Liver (tissue), 8 donors: ENCODE measurements at regions not wholly inside any gene's neighbourhood (a gene's known extent, or its start where the extent isn't known, plus 50 kb on each side); places are given as distances from the start of the nearest gene placed in this dataset.

ENCODE experiments used
- DNase-seq: peaks from one replicate; pipeline ENCODE4 v3.0.0-alpha.2; 2017; ENCODE audit warnings: low spot score
- H3K27ac ChIP-seq, 2 donors: one replicate each; pipeline ENCODE4 v1.7.0; 2013; ENCODE audit warnings: inconsistent platforms in 2 of 2, low read length in 2 of 2, control low read depth in 1 of 2, low read depth in 1 of 2, mild to moderate bottlenecking in 1 of 2
- H3K27me3 ChIP-seq, 4 donors: one replicate each; pipeline versions ENCODE4 v1.6.1 to v1.7.0; 2013; ENCODE audit warnings: low read length in 3 of 4, inconsistent platforms in 1 of 4, mild to moderate bottlenecking in 1 of 4, moderate library complexity in 1 of 4; ENCODE audit not compliant: control insufficient read depth in 4 of 4, insufficient read depth in 4 of 4
- H3K36me3 ChIP-seq, 4 donors: one replicate each; pipeline versions ENCODE4 v1.6.1 to v1.7.0; 2013; ENCODE audit warnings: low read length in 3 of 4, mild to moderate bottlenecking in 3 of 4, low read depth in 1 of 4, moderate library complexity in 1 of 4; ENCODE audit not compliant: control insufficient read depth in 4 of 4, insufficient read depth in 3 of 4
- H3K4me1 ChIP-seq, 4 donors: one replicate each; pipeline versions ENCODE4 v1.6.1 to v1.7.0; 2013; ENCODE audit warnings: low read length in 3 of 4, mild to moderate bottlenecking in 3 of 4, moderate library complexity in 1 of 4; ENCODE audit not compliant: control insufficient read depth in 4 of 4, insufficient read depth in 4 of 4
- H3K4me3 ChIP-seq, 3 donors: one replicate each; pipeline versions ENCODE4 v1.6.1 to v1.7.0; 2013; ENCODE audit warnings: low read length in 3 of 3, control low read depth in 1 of 3, low read depth in 1 of 3, mild to moderate bottlenecking in 1 of 3
- H3K9ac ChIP-seq, 2 donors: one replicate each; pipeline ENCODE4 v1.7.0; 2013; ENCODE audit warnings: low read length in 2 of 2, mild to moderate bottlenecking in 2 of 2, moderate library complexity in 2 of 2, control low read depth in 1 of 2, low read depth in 1 of 2
- H3K9me3 ChIP-seq, 4 donors: one replicate each; pipeline versions ENCODE4 v1.6.1 to v1.7.0; 2013; ENCODE audit warnings: low read length in 3 of 4; ENCODE audit not compliant: control insufficient read depth in 4 of 4
- ATF3 ChIP-seq: IDR thresholded peaks from 2 replicates; pipeline ENCODE4 v1.6.1; 2016; ENCODE audit warnings: antibody characterized with exemption
- CTCF ChIP-seq: fragments of 150-350 bp; IDR thresholded peaks from 2 replicates; pipeline ENCODE4 v1.5.1; 2017; ENCODE audit warnings: improper control_type of control experiment, low read depth, low read length; ENCODE audit not compliant: missing input control
- EGR1 ChIP-seq, 2 donors: IDR thresholded peaks; 2 replicates each; pipeline ENCODE4 v1.6.1; 2016 to 2018; ENCODE audit warnings: antibody characterized with exemption in 2 of 2, low read depth in 2 of 2
- FOXA2 ChIP-seq: IDR thresholded peaks from 2 replicates; pipeline ENCODE4 v1.6.1; 2016; ENCODE audit warnings: antibody characterized with exemption
- GABPA ChIP-seq, 2 donors: IDR thresholded peaks in 1 of 2; conservative IDR thresholded peaks in 1 of 2; 2 replicates each; pipeline ENCODE4 v1.6.1; 2016; ENCODE audit warnings: antibody characterized with exemption in 2 of 2, mild to moderate bottlenecking in 1 of 2, moderate library complexity in 1 of 2
- HNF4A ChIP-seq, 2 donors: conservative IDR thresholded peaks; 2 replicates each; pipeline ENCODE4 v1.6.1; 2016; ENCODE audit warnings: antibody characterized with exemption in 2 of 2, mild to moderate bottlenecking in 2 of 2
- HNF4G ChIP-seq: IDR thresholded peaks from 2 replicates; pipeline ENCODE4 v1.6.1; 2016; ENCODE audit warnings: antibody characterized with exemption
- JUND ChIP-seq, 2 donors: IDR thresholded peaks; 2 replicates each; pipeline ENCODE4 v1.6.1; 2016; ENCODE audit warnings: antibody characterized with exemption in 2 of 2
- MAX ChIP-seq: IDR thresholded peaks from 2 replicates; pipeline ENCODE4 v1.6.1; 2016; ENCODE audit warnings: antibody characterized with exemption
- RAD21 ChIP-seq, 2 donors: IDR thresholded peaks; 2 replicates each; pipeline ENCODE4 v1.6.1; 2016; ENCODE audit warnings: antibody characterized with exemption in 2 of 2, mild to moderate bottlenecking in 2 of 2
- RXRA ChIP-seq, 2 donors: IDR thresholded peaks; 2 replicates each; pipeline ENCODE4 v1.6.1; 2017 to 2018; ENCODE audit warnings: antibody characterized with exemption in 2 of 2, mild to moderate bottlenecking in 1 of 2
- SP1 ChIP-seq: IDR thresholded peaks from 2 replicates; pipeline ENCODE4 v1.6.1; 2018; ENCODE audit warnings: antibody characterized with exemption, mild to moderate bottlenecking
- TAF1 ChIP-seq: conservative IDR thresholded peaks from 2 replicates; pipeline ENCODE4 v1.6.1; 2016; ENCODE audit warnings: antibody characterized with exemption, mild to moderate bottlenecking
- ZBTB33 ChIP-seq: IDR thresholded peaks from 2 replicates; pipeline ENCODE4 v1.6.1; 2016; ENCODE audit warnings: antibody characterized with exemption
- WGBS: extraction: QIAGEN DNeasy Blood & Tissue Kit; methylation state at CpG from one replicate; pipeline ENCODE4 v1.1.7; 2013; 5-methylcytosine and 5-hydroxymethylcytosine counted together
- donor health status: healthy.
- donor health status: healthy.
- donor health status: healthy.
- donor health status: healthy.
- donor health status: healthy.

- DNase-seq: no peak
- Histone ChIP-seq H3K4me1 (no peaks in the 10 kb centered on the region), H3K9me3 (no peaks in the 10 kb centered on the region), H3K27ac (no peak overlapping the region), H3K4me3 (no peak overlapping the region), H3K36me3 (no peaks in the 10 kb centered on the region), H3K27me3 (no peaks in the 10 kb centered on the region), H3K9ac (no peak overlapping the region)
- TF ChIP-seq ZBTB33: no peak
- WGBS: 56% methylated on average over 2 of the region's 2 CpGs
Observed at GRCh38 chr5:72647806-72648205, 140.6 kb upstream of the ZNF366 start.

DNA sequence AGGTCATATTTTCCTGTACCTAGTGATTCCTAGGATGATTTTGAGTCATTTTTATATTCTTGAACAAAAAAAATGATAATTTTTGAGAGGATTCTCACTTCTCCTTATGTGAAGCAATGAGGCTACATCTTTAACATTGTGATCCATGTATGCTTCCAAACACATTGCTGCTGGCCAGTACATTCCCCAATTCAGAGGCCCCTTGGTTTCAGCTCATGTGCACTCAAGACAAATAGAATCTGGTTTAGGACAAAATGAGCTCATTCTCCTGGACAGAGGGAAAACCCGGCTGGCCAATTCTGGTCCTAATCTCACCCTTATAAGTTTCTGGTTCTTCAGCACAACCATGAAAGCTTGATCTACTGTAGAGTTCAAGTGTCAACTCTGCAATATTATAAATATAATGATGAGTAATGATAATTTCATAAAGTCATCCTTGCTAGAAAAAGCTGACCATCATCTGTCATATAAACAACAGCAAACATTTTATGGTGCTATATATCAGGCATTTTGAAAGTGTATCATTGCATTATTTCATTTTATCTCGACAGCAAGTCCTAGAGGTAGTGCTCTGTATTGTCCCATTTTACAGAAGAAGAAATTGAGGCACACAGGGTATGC, 139.1 kb upstream of the ZNF366 start:
- Histone ChIP-seq H3K9me3 (no peaks in the 10 kb centered on the region), H3K4me3 (no peak overlapping the region), H3K4me1 (no peaks in the 10 kb centered on the region), H3K27ac (no peak overlapping the region), H3K36me3 (no peaks in the 10 kb centered on the region), H3K27me3 (no peaks in the 10 kb centered on the region), H3K9ac (no peak overlapping the region)
- DNase-seq: no peak
- TF ChIP-seq HNF4G (no peak), RXRA (IDR thresholded peaks at IDR 0.05) (no peak), RAD21 (IDR thresholded peaks at IDR 0.05) (no peak), GABPA (IDR thresholded peaks at IDR 0.05 in 1 of 2, conservative IDR thresholded peaks at IDR 0.05 in 1 of 2) (no peak), HNF4A (conservative IDR thresholded peaks at IDR 0.05) (no peak), TAF1 (no peak), EGR1 (IDR thresholded peaks at IDR 0.05; ENCODE audit: low read depth in 2 of 2) (no peak), FOXA2 (no peak)
- 81% methylated on average over 2 of the region's 2 CpGs for WGBS

DNA sequence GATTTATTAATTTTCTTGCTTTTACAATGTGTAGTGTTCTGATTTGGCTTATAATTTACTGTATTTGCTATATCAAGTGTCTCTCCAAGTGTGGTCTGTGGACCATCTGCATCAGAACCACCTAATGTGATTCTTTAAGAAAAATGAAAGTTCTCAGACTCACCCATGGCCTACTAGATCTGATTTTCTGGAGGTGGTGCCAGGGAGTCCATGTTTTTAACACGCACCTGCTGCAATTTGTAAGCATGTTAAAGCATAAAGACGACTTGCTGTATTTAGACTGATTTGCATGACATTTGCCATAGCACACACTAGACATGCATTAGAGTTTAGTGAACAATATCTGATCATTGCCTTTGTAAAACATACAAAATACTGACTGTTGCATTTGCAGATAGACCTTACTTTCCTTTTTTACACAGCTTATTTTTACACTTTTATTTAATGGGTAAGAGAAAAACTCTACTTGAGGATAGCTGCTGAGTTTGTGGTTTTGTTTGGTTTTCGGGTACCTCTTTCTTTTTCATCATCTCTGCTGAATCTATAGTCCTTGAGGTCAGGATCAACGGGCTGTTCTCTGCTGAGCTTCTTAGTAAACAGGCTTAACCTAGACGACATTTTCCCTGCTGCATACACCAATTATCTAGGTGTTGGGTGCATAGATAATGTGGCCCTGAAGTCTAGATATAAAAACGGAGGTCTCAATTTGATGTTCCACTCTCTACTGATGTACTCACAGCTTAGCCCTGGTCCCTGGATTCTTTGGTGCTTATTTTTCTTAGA, 138.0 kb upstream of the ZNF366 start:
- TF ChIP-seq SP1 (no peak), ATF3 (no peak), RXRA (IDR thresholded peaks at IDR 0.05) (no peak), FOXA2 (no peak), GABPA (IDR thresholded peaks at IDR 0.05 in 1 of 2, conservative IDR thresholded peaks at IDR 0.05 in 1 of 2) (no peak), TAF1 (no peak), CTCF (no peak), JUND (IDR thresholded peaks at IDR 0.05) (no peak), EGR1 (IDR thresholded peaks at IDR 0.05; ENCODE audit: low read depth in 2 of 2) (no peak), MAX (no peak)
- Histone ChIP-seq H3K36me3 (no peaks in the 10 kb centered on the region), H3K27ac (no peak overlapping the region), H3K9me3 (no peaks in the 10 kb centered on the region), H3K9ac (no peak overlapping the region), H3K4me1 (no peaks in the 10 kb centered on the region), H3K27me3 (no peaks in the 10 kb centered on the region), H3K4me3 (no peak overlapping the region)
- DNase-seq: no peak
- 75% methylated on average over 6 of the region's 6 CpGs for WGBS
